ENCODE measurements at regions not wholly inside any gene's neighbourhood (a gene's known extent, or its start where the extent isn't known, plus 50 kb on each side); places are given as distances from the start of the nearest gene placed in this dataset.
"Not testable (repeated sequence)": the region's sequence is repeated elsewhere in the genome, so short reads cannot be mapped to it uniquely, and the experiment has no call there.

DNA sequence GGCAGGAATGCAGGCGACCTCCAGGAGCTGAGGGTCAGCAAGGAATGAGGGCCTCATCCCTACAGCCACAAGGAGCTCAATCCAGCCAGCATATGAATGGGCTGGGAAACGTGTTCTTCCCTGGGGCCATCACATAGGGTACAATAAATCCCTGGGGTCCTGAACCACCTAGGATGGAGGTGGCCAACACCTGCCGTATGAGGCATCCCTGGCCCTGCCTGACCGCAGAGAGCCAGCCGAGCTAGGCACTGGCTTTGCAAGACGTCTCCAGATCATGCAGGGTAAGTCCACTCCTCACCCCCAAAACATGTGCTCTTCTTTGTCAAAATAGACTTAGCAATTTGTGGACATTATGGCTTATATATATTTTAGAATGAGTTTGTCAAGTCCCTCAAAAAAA lies 303.7 kb upstream of the DIO3 start:
- Histone ChIP-seq H3K27me3 (peaks cover 18% of the 10 kb centered on the region), H3K4me3 (ENCODE audit: low read depth, low read length) (no peak overlapping the region), H3K4me1 (no peaks in the 10 kb centered on the region), H3K9me3 (no peaks in the 10 kb centered on the region; the same call in 1 of the 2 replicates), H3K36me3 (no peaks in the 10 kb centered on the region)
- TF ChIP-seq CTCF (IDR thresholded peaks at IDR 0.05; ENCODE audit: low read depth, low read length), result no peak
- no peak for DNase-seq

- Histone ChIP-seq H3K4me3 (ENCODE audit: low read depth, low read length) (no peak overlapping the region), H3K4me1 (no peaks in the 10 kb centered on the region), H3K27me3 (peaks cover 18% of the 10 kb centered on the region), H3K36me3 (no peaks in the 10 kb centered on the region), H3K9me3 (no peaks in the 10 kb centered on the region; the same call in 1 of the 2 replicates)
- no peak for DNase-seq
- TF ChIP-seq CTCF (IDR thresholded peaks at IDR 0.05; ENCODE audit: low read depth, low read length), result no peak
Measured at GRCh38 chr14:101259748-101260147, 301.5 kb upstream of the DIO3 start.

DNA sequence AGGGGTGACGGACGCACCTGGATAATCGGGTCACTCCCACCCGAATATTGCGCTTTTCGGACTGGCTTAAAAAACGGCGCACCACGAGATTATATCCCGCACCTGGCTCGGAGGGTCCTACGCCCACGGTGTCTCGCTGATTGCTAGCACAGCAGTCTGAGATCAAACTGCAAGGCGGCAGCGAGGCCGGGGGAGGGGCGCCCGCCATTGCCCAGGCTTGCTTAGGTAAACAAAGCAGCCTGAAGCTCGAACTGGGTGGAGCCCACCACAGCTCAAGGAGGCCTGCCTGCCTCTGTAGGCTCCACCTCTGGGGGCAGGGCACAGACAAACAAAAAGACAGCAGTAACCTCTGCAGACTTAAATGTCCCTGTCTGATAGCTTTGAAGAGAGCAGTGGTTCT lies 294.9 kb upstream of the DIO3 start:
- H3K4me1 ChIP-seq; DNase-seq; H3K27me3 ChIP-seq; H3K36me3 ChIP-seq; H3K4me3 ChIP-seq (ENCODE audit: low read depth, low read length); H3K9me3 ChIP-seq: not testable (repeated sequence)

GRCh38 chr14:101273091-101273490 lies 288.2 kb upstream of the DIO3 start:
- no peak for DNase-seq
- H3K4me3 ChIP-seq (ENCODE audit: low read depth, low read length), result no peak overlapping the region
- H3K4me1 ChIP-seq, result no peaks in the 10 kb centered on the region
- H3K36me3 ChIP-seq, result no peaks in the 10 kb centered on the region
- no peaks in the 10 kb centered on the region for H3K9me3 ChIP-seq
- H3K27me3 ChIP-seq, result peaks cover 15% of the 10 kb centered on the region
- no peak for TF ChIP-seq CTCF (IDR thresholded peaks at IDR 0.05; ENCODE audit: low read depth, low read length)

DNA sequence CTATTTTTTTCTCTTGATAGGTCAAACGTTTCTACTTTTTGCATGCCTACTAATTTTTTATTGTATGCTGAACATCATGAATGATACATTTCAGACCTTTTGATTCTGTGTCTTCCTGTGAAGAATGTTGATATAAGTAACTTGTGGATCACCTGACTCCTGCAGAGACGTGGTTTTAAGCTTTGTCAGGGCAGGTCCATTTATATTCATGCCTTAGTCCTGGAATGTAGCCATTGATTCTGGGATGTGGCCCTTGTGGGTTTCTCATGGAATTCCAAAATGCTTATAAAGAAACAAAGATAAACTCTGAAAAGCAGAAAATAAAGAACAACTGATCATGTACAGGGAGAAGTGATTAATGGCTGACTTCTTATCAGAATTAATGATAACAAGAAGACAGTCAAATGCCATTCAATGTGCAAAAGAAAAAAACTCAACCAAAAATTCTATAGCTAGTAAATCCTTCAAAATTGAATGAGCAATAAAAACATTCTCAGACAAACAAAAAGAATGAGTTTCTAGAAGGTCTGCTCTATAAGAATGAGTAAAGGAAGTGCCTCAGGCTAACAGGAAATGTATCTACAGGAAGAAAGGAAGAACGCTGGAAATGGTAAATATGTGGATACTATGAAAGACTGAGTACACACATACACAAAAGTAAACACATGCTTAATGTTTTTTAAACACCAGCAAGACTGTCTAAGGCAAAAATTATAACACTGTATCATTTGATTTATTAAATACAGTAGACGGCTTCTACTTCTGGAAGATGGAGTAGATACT lies 284.8 kb upstream of the DIO3 start:
- Histone ChIP-seq H3K4me3 (ENCODE audit: low read depth, low read length) (no peak overlapping the region), H3K27me3 (peaks cover 15% of the 10 kb centered on the region), H3K36me3 (no peaks in the 10 kb centered on the region), H3K4me1 (no peaks in the 10 kb centered on the region), H3K9me3 (no peaks in the 10 kb centered on the region)
- no peak for TF ChIP-seq CTCF (IDR thresholded peaks at IDR 0.05; ENCODE audit: low read depth, low read length)
- DNase-seq, result no peak

DNA sequence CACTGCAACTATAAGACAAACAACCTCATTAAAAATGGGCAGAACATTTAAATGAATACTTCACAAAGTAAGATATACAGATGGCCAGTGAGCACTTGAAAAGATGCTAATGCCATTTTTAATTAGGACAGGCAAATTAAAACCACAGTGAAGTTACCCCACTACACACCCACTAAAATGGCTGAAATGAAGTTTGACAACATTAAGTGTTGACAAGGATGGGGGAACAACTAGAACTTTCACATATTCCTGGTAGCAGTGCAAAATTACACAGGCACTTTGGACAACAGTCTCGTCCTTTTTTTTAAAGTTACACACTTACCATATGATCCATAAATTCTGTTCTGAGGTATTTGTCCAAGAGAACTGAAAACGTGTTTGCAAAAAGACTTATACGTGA lies 278.9 kb upstream of the DIO3 start:
- TF ChIP-seq CTCF (IDR thresholded peaks at IDR 0.05; ENCODE audit: low read depth, low read length), result no peak
- no peaks in the 10 kb centered on the region; the same call in 1 of the 2 replicates for H3K27me3 ChIP-seq
- no peak for DNase-seq
- no peak overlapping the region for H3K4me3 ChIP-seq (ENCODE audit: low read depth, low read length)
- H3K36me3 ChIP-seq, result no peaks in the 10 kb centered on the region
- no peaks in the 10 kb centered on the region for H3K4me1 ChIP-seq
- no peaks in the 10 kb centered on the region for H3K9me3 ChIP-seq

Data from BE2C (cell line).